Thyroid gland (tissue), 4 donors: ENCODE measurements at regions not wholly inside any gene's neighbourhood (a gene's known extent, or its start where the extent isn't known, plus 50 kb on each side); places are given as distances from the start of the nearest gene placed in this dataset.

Source experiments
- CTCF ChIP-seq, 6 experiments: fragments of 200-600 bp in 3 of 6; fragments of 450-650 bp in 3 of 6; sonication (generic) in 3 of 6; IDR thresholded peaks; one replicate each; pipeline ENCODE4 v1.5.1; 2016 to 2019; ENCODE audit warnings: antibody characterized with exemption in 6 of 6, mild to moderate bottlenecking in 2 of 6, inconsistent platforms in 1 of 6, moderate library complexity in 1 of 6
- POLR2A ChIP-seq, 2 donors: fragments of 450-650 bp; IDR thresholded peaks; one replicate each; pipeline ENCODE4 v1.6.1; 2017; ENCODE audit warnings: antibody characterized with exemption in 2 of 2, mild to moderate bottlenecking in 2 of 2, moderate library complexity in 1 of 2

- TF ChIP-seq CTCF (IDR thresholded peaks at IDR 0.05) (no peak), POLR2A (IDR thresholded peaks at IDR 0.05) (no peak)
Measured at GRCh38 chr2:52658598-52658997, 1109.0 kb upstream of the CHAC2 start.
